ENCODE measurements at regions not wholly inside any gene's neighbourhood (a gene's known extent, or its start where the extent isn't known, plus 50 kb on each side); places are given as distances from the start of the nearest gene placed in this dataset.

DNA sequence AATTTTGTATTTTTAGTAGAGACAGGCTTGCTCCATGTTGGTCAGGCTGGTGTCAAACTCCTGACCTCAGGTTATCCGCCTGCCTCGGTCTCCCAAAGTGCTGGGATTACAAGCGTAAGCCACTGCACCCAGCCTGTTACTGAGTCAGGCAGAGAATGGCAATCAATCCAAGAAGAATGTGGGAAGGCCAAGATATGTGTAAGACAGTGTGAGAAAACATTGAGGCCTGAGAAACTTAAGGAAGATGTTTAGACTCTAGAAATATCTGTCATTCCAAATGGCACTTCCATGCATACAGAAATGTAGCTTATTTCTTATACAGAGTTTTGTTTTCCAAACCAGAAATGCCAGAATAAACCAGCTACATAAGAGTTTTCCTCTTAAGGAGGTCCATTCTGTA, 248.5 kb downstream of the ETS1 start:
- TF ChIP-seq, protein P1, sequence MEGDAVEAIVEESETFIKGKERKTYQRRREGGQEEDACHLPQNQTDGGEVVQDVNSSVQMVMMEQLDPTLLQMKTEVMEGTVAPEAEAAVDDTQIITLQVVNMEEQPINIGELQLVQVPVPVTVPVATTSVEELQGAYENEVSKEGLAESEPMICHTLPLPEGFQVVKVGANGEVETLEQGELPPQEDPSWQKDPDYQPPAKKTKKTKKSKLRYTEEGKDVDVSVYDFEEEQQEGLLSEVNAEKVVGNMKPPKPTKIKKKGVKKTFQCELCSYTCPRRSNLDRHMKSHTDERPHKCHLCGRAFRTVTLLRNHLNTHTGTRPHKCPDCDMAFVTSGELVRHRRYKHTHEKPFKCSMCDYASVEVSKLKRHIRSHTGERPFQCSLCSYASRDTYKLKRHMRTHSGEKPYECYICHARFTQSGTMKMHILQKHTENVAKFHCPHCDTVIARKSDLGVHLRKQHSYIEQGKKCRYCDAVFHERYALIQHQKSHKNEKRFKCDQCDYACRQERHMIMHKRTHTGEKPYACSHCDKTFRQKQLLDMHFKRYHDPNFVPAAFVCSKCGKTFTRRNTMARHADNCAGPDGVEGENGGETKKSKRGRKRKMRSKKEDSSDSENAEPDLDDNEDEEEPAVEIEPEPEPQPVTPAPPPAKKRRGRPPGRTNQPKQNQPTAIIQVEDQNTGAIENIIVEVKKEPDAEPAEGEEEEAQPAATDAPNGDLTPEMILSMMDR (IDR thresholded peaks at IDR 0.05; ENCODE audit: insufficient read depth, low read depth, low read length): no peak
- no peak for TF ChIP-seq EZH2 (IDR thresholded peaks at IDR 0.05; ENCODE audit: insufficient read depth, low read length)

Data from astrocyte (in vitro differentiated cells and primary cell).